ENCODE measurements at regions not wholly inside any gene's neighbourhood (a gene's known extent, or its start where the extent isn't known, plus 50 kb on each side); places are given as distances from the start of the nearest gene placed in this dataset.

DNA sequence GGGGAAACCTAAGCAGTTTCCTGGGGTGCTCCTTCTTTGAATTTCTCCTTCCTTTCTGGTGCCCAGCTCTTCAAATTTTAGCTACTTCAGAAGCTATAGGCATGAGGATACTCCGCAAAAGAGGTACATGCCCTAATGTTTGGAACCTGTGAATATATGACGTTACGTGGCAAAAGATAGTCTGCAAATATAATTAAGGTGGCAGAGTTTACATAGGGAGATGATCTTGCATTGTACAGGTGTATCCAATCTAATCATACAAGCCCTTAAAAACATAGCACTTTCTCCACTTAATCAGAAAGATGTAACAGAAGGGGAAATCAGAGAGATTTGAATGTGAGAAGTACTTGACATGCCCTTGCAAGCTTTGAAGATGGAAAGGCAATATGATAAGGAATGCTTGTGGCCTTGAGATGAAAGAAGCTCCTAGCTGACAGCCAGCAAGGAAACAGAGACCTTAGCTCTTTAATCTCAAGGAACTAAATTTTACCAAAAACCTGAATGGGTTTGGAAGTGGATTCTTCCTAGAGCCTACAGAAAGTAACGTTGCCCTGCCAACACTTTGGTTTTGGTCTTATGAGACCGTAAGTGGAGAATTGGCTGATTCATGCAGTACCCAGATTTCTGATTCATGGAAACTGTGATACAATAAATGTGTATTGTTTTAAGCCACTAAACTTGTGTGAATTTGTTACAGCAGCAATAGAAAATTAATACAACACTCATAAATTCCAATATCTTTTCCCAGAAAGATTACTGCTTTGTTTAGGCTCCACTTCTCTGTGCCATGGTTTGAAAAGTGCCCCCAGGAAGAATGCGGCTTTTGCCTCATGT lies 268.4 kb downstream of the FAM170A start:
- no peaks in the 10 kb centered on the region for H3K9me3 ChIP-seq
- H3K36me3 ChIP-seq, result no peaks in the 10 kb centered on the region
- no peak overlapping the region for H3K27ac ChIP-seq
- WGBS, result 84% methylated on average over 6 of the region's 6 CpGs
- TF ChIP-seq POLR2A (IDR thresholded peaks at IDR 0.05) (no peak), POLR2AphosphoS5 (IDR thresholded peaks at IDR 0.05) (no peak)
- TF ChIP-seq, protein P1, sequence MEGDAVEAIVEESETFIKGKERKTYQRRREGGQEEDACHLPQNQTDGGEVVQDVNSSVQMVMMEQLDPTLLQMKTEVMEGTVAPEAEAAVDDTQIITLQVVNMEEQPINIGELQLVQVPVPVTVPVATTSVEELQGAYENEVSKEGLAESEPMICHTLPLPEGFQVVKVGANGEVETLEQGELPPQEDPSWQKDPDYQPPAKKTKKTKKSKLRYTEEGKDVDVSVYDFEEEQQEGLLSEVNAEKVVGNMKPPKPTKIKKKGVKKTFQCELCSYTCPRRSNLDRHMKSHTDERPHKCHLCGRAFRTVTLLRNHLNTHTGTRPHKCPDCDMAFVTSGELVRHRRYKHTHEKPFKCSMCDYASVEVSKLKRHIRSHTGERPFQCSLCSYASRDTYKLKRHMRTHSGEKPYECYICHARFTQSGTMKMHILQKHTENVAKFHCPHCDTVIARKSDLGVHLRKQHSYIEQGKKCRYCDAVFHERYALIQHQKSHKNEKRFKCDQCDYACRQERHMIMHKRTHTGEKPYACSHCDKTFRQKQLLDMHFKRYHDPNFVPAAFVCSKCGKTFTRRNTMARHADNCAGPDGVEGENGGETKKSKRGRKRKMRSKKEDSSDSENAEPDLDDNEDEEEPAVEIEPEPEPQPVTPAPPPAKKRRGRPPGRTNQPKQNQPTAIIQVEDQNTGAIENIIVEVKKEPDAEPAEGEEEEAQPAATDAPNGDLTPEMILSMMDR (IDR thresholded peaks at IDR 0.05), result no peak
- intact Hi-C loops (cut with DNase I), result no loop called here
- no peak for DNase-seq (ENCODE audit: low spot score)
- no peaks in the 10 kb centered on the region for H3K27me3 ChIP-seq (replicated peaks; ENCODE audit: insufficient read depth)
- H3K4me3 ChIP-seq, result no peak overlapping the region
- no peaks in the 10 kb centered on the region for H3K4me1 ChIP-seq (replicated peaks)

DNA sequence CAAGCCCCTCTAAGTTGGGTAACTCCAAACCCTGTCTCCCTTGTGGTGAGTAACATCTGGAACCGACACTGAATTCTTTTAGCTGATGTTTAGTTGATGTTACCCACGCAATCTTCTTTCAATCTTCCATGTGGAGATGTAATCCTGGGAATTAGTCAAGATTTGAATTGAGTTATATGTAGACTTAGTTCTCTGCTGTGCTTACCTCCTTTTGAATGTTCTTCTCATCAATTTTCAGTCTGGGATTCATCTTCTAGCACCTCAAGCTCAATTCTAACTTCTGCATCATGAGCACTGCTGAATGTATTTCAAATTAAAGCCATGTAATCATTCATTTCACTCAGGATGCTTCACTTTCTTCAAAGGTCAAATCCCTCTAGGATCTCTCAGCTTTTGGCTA lies 270.6 kb downstream of the FAM170A start:
- no peak overlapping the region for H3K4me3 ChIP-seq
- no peak for DNase-seq (ENCODE audit: low spot score)
- no peaks in the 10 kb centered on the region for H3K36me3 ChIP-seq
- intact Hi-C loops (cut with DNase I), result no loop called here
- no peaks in the 10 kb centered on the region for H3K9me3 ChIP-seq
- no peaks in the 10 kb centered on the region for H3K4me1 ChIP-seq (replicated peaks)
- no peak overlapping the region for H3K27ac ChIP-seq
- TF ChIP-seq POLR2A (IDR thresholded peaks at IDR 0.05), result no peak
- H3K27me3 ChIP-seq (replicated peaks; ENCODE audit: insufficient read depth), result no peaks in the 10 kb centered on the region
- 83% methylated on average over 2 of the region's 2 CpGs for WGBS

GRCh38 chr5:119902593-119902992 lies 273.2 kb downstream of the FAM170A start:
- Histone ChIP-seq H3K36me3 (no peaks in the 10 kb centered on the region), H3K9me3 (no peaks in the 10 kb centered on the region), H3K27ac (no peak overlapping the region), H3K27me3 (replicated peaks; ENCODE audit: insufficient read depth) (no peaks in the 10 kb centered on the region), H3K4me1 (replicated peaks) (no peaks in the 10 kb centered on the region), H3K4me3 (no peak overlapping the region)
- intact Hi-C loops (cut with DNase I), result no loop called here
- no peak for DNase-seq (ENCODE audit: low spot score)
- WGBS, result 83% methylated on average over 2 of the region's 2 CpGs
- TF ChIP-seq, protein P1 (IDR thresholded peaks at IDR 0.05), result no peak
- TF ChIP-seq POLR2AphosphoS5 (IDR thresholded peaks at IDR 0.05), result no peak
- TF ChIP-seq POLR2A (IDR thresholded peaks at IDR 0.05), result no peak

GRCh38 chr5:119913425-119913824 lies 284.1 kb downstream of the FAM170A start:
- WGBS, result 71% methylated on average over 3 of the region's 3 CpGs
- TF ChIP-seq POLR2A (IDR thresholded peaks at IDR 0.05), result no peak
- TF ChIP-seq, protein P1 (IDR thresholded peaks at IDR 0.05), result no peak
- TF ChIP-seq POLR2AphosphoS5 (IDR thresholded peaks at IDR 0.05), result no peak
- no peak overlapping the region for H3K27ac ChIP-seq

GRCh38 chr5:119919279-119919678 lies 289.9 kb downstream of the FAM170A start:
- no peak for DNase-seq (ENCODE audit: low spot score)
- no peaks in the 10 kb centered on the region for H3K9me3 ChIP-seq
- H3K27ac ChIP-seq, result no peak overlapping the region
- TF ChIP-seq POLR2A (IDR thresholded peaks at IDR 0.05) (no peak), POLR2AphosphoS5 (IDR thresholded peaks at IDR 0.05) (no peak)
- TF ChIP-seq, protein P1 (IDR thresholded peaks at IDR 0.05), result no peak
- no peaks in the 10 kb centered on the region for H3K4me1 ChIP-seq (replicated peaks)
- intact Hi-C loops (cut with DNase I), result no loop called here
- no peaks in the 10 kb centered on the region for H3K27me3 ChIP-seq (replicated peaks; ENCODE audit: insufficient read depth)
- 96% methylated on average over 1 of the region's 1 CpG for WGBS
- H3K4me3 ChIP-seq, result no peak overlapping the region
- no peaks in the 10 kb centered on the region for H3K36me3 ChIP-seq

More at GRCh38 chr5:119913425-119913824, 284.1 kb downstream of the FAM170A start:
- Histone ChIP-seq H3K4me3 (no peak overlapping the region), H3K4me1 (replicated peaks) (no peaks in the 10 kb centered on the region), H3K36me3 (no peaks in the 10 kb centered on the region), H3K27me3 (replicated peaks; ENCODE audit: insufficient read depth) (no peaks in the 10 kb centered on the region), H3K9me3 (no peaks in the 10 kb centered on the region)
- DNase-seq (ENCODE audit: low spot score), result no peak
- intact Hi-C loops (cut with DNase I), result no loop called here
